MCF 10A (cell line): ENCODE measurements at regions not wholly inside any gene's neighbourhood (a gene's known extent, or its start where the extent isn't known, plus 50 kb on each side); places are given as distances from the start of the nearest gene placed in this dataset.
"Not testable (repeated sequence)": the region's sequence is repeated elsewhere in the genome, so short reads cannot be mapped to it uniquely, and the experiment has no call there.

ENCODE experiments used
- BruUV-seq: library from RNA; stranded (reverse); fragments of 400-500 nt; replicated peaks from 2 replicates; lab custom pipeline; 2021; lab: Mats Ljungman, UMichigan
- CTCF ChIA-PET: fragments of 300-600 bp; sonication (Branson Sonifier 250); formaldehyde crosslinking; extraction: SDS; loops from one replicate; lab custom pipeline; 2021; ENCODE audit warnings: antibody characterized with exemption, inconsistent platforms; lab: Yijun Ruan, JAX
- POLR2A ChIA-PET: fragments of 300-600, 350-650 bp; sonication (Branson Sonifier 250); formaldehyde crosslinking; extraction: SDS; loops from one replicate; lab custom pipeline; 2020; ENCODE audit warnings: antibody characterized with exemption, inconsistent platforms; lab: Yijun Ruan, JAX
- DNase-seq: peaks from one replicate; pipeline ENCODE4 v3.0.0-alpha.2; 2018; ENCODE audit not compliant: unreplicated experiment
- H3K27ac Mint-ChIP-seq: one replicate; pipeline ENCODE4 v1.8.0; 2022; ENCODE audit warnings: mild to moderate bottlenecking, low read depth, mixed read lengths; ENCODE audit not compliant: unreplicated experiment
- H3K27me3 Mint-ChIP-seq: one replicate; pipeline ENCODE4 v1.8.0; 2022; ENCODE audit warnings: mixed read lengths; ENCODE audit not compliant: insufficient read depth, unreplicated experiment
- H3K36me3 Mint-ChIP-seq: one replicate; pipeline ENCODE4 v1.8.0; 2022; ENCODE audit warnings: mild to moderate bottlenecking, moderate library complexity, mixed read lengths; ENCODE audit not compliant: insufficient read depth, unreplicated experiment
- H3K4me1 Mint-ChIP-seq: one replicate; pipeline ENCODE4 v1.8.0; 2022; ENCODE audit warnings: mixed read lengths; ENCODE audit not compliant: insufficient read depth, unreplicated experiment
- H3K4me3 Mint-ChIP-seq: one replicate; pipeline ENCODE4 v1.8.0; 2022; ENCODE audit warnings: mild to moderate bottlenecking, moderate library complexity, mixed read lengths; ENCODE audit not compliant: unreplicated experiment
- H3K9me3 Mint-ChIP-seq: one replicate; pipeline ENCODE4 v1.8.0; 2022; ENCODE audit warnings: mixed read lengths; ENCODE audit not compliant: unreplicated experiment
- CTCF ChIP-seq: fragments of 200-600 bp; IDR thresholded peaks from one replicate; pipeline ENCODE4 v1.8.0; 2022; ENCODE audit warnings: antibody characterized with exemption, mild to moderate bottlenecking; ENCODE audit not compliant: unreplicated experiment
- intact Hi-C: fragments of 100-400 bp; cut with micrococcal nuclease; formaldehyde crosslinking; loops from 2 replicates; pipeline ENCODE4 v1.14.1; 2022

- Mint-ChIP-seq H3K4me1 (no peaks in the 10 kb centered on the region), H3K4me3 (no peak overlapping the region), H3K9me3 (no peaks in the 10 kb centered on the region), H3K27ac (no peak overlapping the region), H3K36me3 (no peaks in the 10 kb centered on the region), H3K27me3 (no peaks in the 10 kb centered on the region)
- BruUV-seq: no TSS peak
- DNase-seq: no peak
- intact Hi-C loops: no loop called here
- ChIA-PET POLR2A (interaction anchor here (1.3 kb wide), 1 partner anchor 15 kb away, joined by 5 read pairs; no protein-coding TSS in a partner anchor), CTCF (no interaction called here)
- TF ChIP-seq CTCF: no peak
Observed at GRCh38 chrX:82734140-82734539, 774.0 kb upstream of the POU3F4 start.

GRCh38 chrX:82738313-82738712, 769.8 kb upstream of the POU3F4 start:
- DNase-seq, H3K9me3 Mint-ChIP-seq, BruUV-seq, H3K4me1 Mint-ChIP-seq, POLR2A ChIA-PET, H3K4me3 Mint-ChIP-seq, CTCF ChIA-PET, H3K27ac Mint-ChIP-seq, H3K27me3 Mint-ChIP-seq, H3K36me3 Mint-ChIP-seq, intact Hi-C loops: not testable (repeated sequence)

GRCh38 chrX:82742351-82742750, 765.7 kb upstream of the POU3F4 start:
- POLR2A ChIA-PET: interaction anchor here (0.7 kb wide), 2 partner anchors 11 to 1000 kb away, joined by 3 read pairs; no protein-coding TSS in a partner anchor
- DNase-seq: no peak
- BruUV-seq: no TSS peak
- Mint-ChIP-seq H3K27me3 (no peaks in the 10 kb centered on the region), H3K27ac (no peak overlapping the region), H3K36me3 (peaks cover 5% of the 10 kb centered on the region), H3K4me1 (no peaks in the 10 kb centered on the region), H3K9me3 (no peaks in the 10 kb centered on the region), H3K4me3 (no peak overlapping the region)
- intact Hi-C loops: no loop called here
- CTCF ChIA-PET: interaction anchor here (1.2 kb wide), 1 partner anchor 15 kb away, joined by 4 read pairs; no protein-coding TSS in a partner anchor
- TF ChIP-seq CTCF: no peak

- POLR2A ChIA-PET: interaction anchor here (0.6 kb wide), 1 partner anchor 10 kb away, joined by 3 read pairs; no protein-coding TSS in a partner anchor
- CTCF ChIA-PET: not testable (repeated sequence)
Observed at GRCh38 chrX:82745725-82746124, 762.4 kb upstream of the POU3F4 start.

GRCh38 chrX:82748906-82749505, 759.1 kb upstream of the POU3F4 start:
- DNase-seq: peak; percentile 28
- Mint-ChIP-seq H3K36me3 (no peaks in the 10 kb centered on the region), H3K4me1 (peaks cover 10% of the 10 kb centered on the region), H3K27ac (peak overlapping the region; percentile 23), H3K27me3 (no peaks in the 10 kb centered on the region), H3K9me3 (no peaks in the 10 kb centered on the region), H3K4me3 (no peak overlapping the region)
- intact Hi-C loops: no loop called here
- TF ChIP-seq CTCF: no peak
- CTCF ChIA-PET: no interaction called here
- no TSS peak for BruUV-seq
- POLR2A ChIA-PET: interaction anchor here (1.0 to 2.5 kb wide), 3 partner anchors 8 to 15 kb away, joined by 3 to 11 read pairs (median 5); no protein-coding TSS in a partner anchor

More at GRCh38 chrX:82745725-82746124, 762.4 kb upstream of the POU3F4 start:
- BruUV-seq, H3K9me3 Mint-ChIP-seq, DNase-seq, H3K27me3 Mint-ChIP-seq, H3K36me3 Mint-ChIP-seq, intact Hi-C loops, H3K4me3 Mint-ChIP-seq, H3K27ac Mint-ChIP-seq: not testable (repeated sequence)
- H3K4me1 Mint-ChIP-seq: peaks cover 10% of the 10 kb centered on the region
